ENCODE measurements at regions not wholly inside any gene's neighbourhood (a gene's known extent, or its start where the extent isn't known, plus 50 kb on each side); places are given as distances from the start of the nearest gene placed in this dataset.

DNA sequence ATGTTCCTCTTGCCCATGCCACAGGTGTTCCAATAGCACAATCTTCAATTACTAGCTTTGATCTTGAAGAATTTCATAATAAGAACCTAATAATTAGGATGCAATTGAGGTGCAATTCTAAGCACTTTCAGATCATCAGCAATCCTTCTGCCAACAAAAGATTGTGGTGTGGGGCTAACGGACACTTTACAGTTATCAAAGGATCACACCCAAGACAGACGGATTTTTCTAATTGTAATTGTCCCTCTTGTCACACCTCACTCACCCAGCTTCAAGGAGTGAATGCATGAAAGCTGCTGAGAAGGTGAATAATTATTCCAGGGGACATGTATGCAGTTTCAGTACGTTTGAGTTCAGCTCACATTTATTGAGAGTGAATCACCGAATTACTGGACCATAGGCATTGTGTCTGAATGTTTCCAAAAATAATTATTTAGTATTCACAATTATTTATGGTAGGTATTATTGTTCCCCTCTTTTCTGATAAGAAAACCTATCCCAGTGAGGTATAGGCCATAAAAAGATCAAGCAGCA lies 438.5 kb upstream of the TRIB2 start:
- no peak for TF ChIP-seq CTCF (IDR thresholded peaks at IDR 0.05; ENCODE audit: control extremely low read depth, extremely low read depth)
- H3K9ac ChIP-seq (ENCODE audit: insufficient read depth in 1 of 2, low read length in 2 of 2), result no peak overlapping the region
- DNase-seq (no peak), ATAC-seq (ENCODE audit: insufficient read depth, low FRiP score) (no peak)
- WGBS, 2 donors, result 91% methylated on average over 4 of the region's 4 CpGs
- H3K9me3 ChIP-seq (ENCODE audit: control insufficient read depth in 4 of 4, insufficient read depth in 3 of 4, low read length in 3 of 4), result no peaks in the 10 kb centered on the region
- no peaks in the 10 kb centered on the region for H3K27me3 ChIP-seq (ENCODE audit: control insufficient read depth in 3 of 3, insufficient read depth in 3 of 3, low read length in 2 of 3)
- no peak overlapping the region for H3K4me3 ChIP-seq
- H3K4me1 ChIP-seq (ENCODE audit: control insufficient read depth in 5 of 5, insufficient read depth in 5 of 5, low read length in 5 of 5), result peaks cover 0 to 4% (median 0%) of the 10 kb centered on the region in 5 donors
- H3K36me3 ChIP-seq (ENCODE audit: control insufficient read depth in 4 of 4, insufficient read depth in 4 of 4, low read length in 4 of 4), result no peaks in the 10 kb centered on the region
- no peak overlapping the region for H3K27ac ChIP-seq (ENCODE audit: low read depth in 1 of 2, low read length in 1 of 2)

DNA sequence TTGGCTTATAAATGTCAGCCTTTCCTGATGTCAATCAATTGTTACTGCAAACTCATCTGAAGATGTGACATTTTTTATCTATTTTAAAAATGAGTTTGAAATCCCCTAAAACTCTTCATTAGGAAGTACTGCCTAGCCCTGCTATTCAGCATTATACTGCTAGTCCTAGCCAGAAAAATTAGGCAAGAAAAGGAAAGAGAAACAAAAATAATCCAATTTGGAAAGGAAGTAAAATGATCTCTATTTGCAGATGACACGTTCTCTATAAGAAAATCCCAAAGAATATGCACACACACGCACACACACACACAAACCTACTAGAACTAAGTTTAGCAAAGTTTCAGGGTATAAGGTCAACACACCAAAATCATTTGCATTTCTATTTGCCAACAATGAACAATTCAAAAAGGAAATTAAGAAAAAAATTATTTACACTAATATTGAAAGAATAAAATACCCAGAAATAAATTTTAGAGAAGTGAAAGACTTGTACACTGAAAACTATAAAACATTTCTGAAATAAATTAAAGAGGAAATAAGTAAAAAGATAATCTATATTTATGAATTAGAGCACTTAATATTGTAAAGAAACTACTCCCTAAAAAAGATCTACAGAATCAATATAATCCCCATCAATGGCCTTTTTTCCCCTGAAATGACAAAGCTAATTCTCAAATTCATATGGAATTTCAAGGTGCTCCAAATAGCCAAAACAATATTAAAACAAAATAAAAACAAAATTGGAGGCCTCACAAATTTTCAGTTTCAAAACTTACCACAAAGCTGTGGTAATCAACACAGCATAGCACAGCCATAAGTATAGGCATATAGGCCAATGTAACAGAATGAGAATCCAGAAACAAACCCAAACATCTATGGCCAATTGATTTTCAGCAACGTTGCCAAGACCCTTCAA lies 433.7 kb upstream of the TRIB2 start:
- no peaks in the 10 kb centered on the region for H3K27me3 ChIP-seq (ENCODE audit: control insufficient read depth in 3 of 3, insufficient read depth in 3 of 3, low read length in 2 of 3)
- H3K4me1 ChIP-seq (ENCODE audit: control insufficient read depth in 5 of 5, insufficient read depth in 5 of 5, low read length in 5 of 5), result peaks cover 0 to 5% (median 0%) of the 10 kb centered on the region in 5 donors
- no peaks in the 10 kb centered on the region for H3K9me3 ChIP-seq (ENCODE audit: control insufficient read depth in 4 of 4, insufficient read depth in 3 of 4, low read length in 3 of 4)
- H3K27ac ChIP-seq (ENCODE audit: low read depth in 1 of 2, low read length in 1 of 2), result no peak overlapping the region
- H3K9ac ChIP-seq (ENCODE audit: insufficient read depth in 1 of 2, low read length in 2 of 2), result no peak overlapping the region
- H3K4me3 ChIP-seq, result no peak overlapping the region
- DNase-seq, result no peak
- WGBS, 2 donors, result 84 to 90% methylated on average over 3 of the region's 3 CpGs
- TF ChIP-seq CTCF (IDR thresholded peaks at IDR 0.05; ENCODE audit: control extremely low read depth, extremely low read depth), result no peak
- no peaks in the 10 kb centered on the region for H3K36me3 ChIP-seq (ENCODE audit: control insufficient read depth in 4 of 4, insufficient read depth in 4 of 4, low read length in 4 of 4)
- no peak for ATAC-seq (ENCODE audit: insufficient read depth, low FRiP score)

- 95 to 96% methylated on average over 5 of the region's 5 CpGs for whole genome bisulfite sequencing, 2 donors
- Histone ChIP-seq H3K9me3 (ENCODE audit: control insufficient read depth in 4 of 4, insufficient read depth in 3 of 4, low read length in 3 of 4) (no peaks in the 10 kb centered on the region), H3K9ac (ENCODE audit: insufficient read depth in 1 of 2, low read length in 2 of 2) (no peak overlapping the region), H3K27ac (ENCODE audit: low read depth in 1 of 2, low read length in 1 of 2) (no peak overlapping the region), H3K27me3 (ENCODE audit: control insufficient read depth in 3 of 3, insufficient read depth in 3 of 3, low read length in 2 of 3) (no peaks in the 10 kb centered on the region), H3K36me3 (ENCODE audit: control insufficient read depth in 4 of 4, insufficient read depth in 4 of 4, low read length in 4 of 4) (no peaks in the 10 kb centered on the region), H3K4me1 (ENCODE audit: control insufficient read depth in 5 of 5, insufficient read depth in 5 of 5, low read length in 5 of 5) (peaks cover 0 to 5% (median 0%) of the 10 kb centered on the region in 5 donors), H3K4me3 (no peak overlapping the region)
- TF ChIP-seq CTCF (IDR thresholded peaks at IDR 0.05; ENCODE audit: control extremely low read depth, extremely low read depth), result no peak
- no peak for ATAC-seq (ENCODE audit: insufficient read depth, low FRiP score)
- no peak for DNase-seq
Measured at GRCh38 chr2:12284037-12284436, 432.7 kb upstream of the TRIB2 start.

All from lung (tissue), 11 donors.